Fibroblast of mammary gland (primary cell): ENCODE measurements at regions not wholly inside any gene's neighbourhood (a gene's known extent, or its start where the extent isn't known, plus 50 kb on each side); places are given as distances from the start of the nearest gene placed in this dataset.

ENCODE experiments used
- DNase-seq: peaks from one replicate; pipeline ENCODE4 v3.0.0-alpha.2; 2010; ENCODE audit warnings: low read depth
- H3K4me3 ChIP-seq: 2 replicates; pipeline ENCODE4 v1.5.1; 2011; ENCODE audit warnings: low read depth, mild to moderate bottlenecking, low read length, moderate library complexity; ENCODE audit not compliant: control insufficient read depth
- CTCF ChIP-seq: conservative IDR thresholded peaks from 2 replicates; pipeline ENCODE4 v1.5.1; 2011; ENCODE audit warnings: low read depth, low read length, inconsistent platforms; ENCODE audit not compliant: control insufficient read depth, insufficient read depth

GRCh38 chr5:152501294-152501693, 96.2 kb upstream of the NMUR2 start:
- DNase-seq: no peak
- no peak for TF ChIP-seq CTCF

DNA sequence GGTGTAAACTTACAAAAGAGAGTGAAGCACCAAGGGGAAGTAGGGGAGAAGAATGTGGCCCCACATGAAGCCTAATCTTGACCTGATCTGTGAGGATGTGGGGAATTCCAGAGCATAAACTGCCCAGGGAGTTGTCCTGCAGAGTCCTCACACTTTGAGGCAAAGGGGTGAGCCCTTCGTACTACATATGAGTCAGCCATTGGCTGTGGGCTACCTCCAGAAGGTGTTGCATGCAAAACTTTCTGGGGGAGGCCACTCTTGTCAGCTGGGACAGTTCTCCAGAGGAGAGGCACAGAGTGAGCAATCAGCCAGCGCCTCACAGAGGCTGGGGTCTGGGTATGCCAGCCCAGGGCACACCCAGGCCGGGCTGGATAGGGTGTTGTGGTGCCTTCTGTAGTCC, 98.1 kb upstream of the NMUR2 start:
- no peak overlapping the region for H3K4me3 ChIP-seq
- TF ChIP-seq CTCF: no peak
- no peak for DNase-seq

More at GRCh38 chr5:152501294-152501693, 96.2 kb upstream of the NMUR2 start:
- H3K4me3 ChIP-seq: no peak overlapping the region

GRCh38 chr5:152505442-152506042, 100.5 kb upstream of the NMUR2 start:
- DNase-seq: peak; percentile 59
- peak; percentile 65 for TF ChIP-seq CTCF
- H3K4me3 ChIP-seq: no peak overlapping the region

GRCh38 chr5:152511120-152511519, 106.0 kb upstream of the NMUR2 start:
- no peak for TF ChIP-seq CTCF
- DNase-seq: no peak
- H3K4me3 ChIP-seq: no peak overlapping the region

- TF ChIP-seq CTCF: no peak
- no peak for DNase-seq
- no peak overlapping the region for H3K4me3 ChIP-seq
These were observed 106.6 kb upstream of the NMUR2 start for GRCh38 chr5:152511531-152512132.

- DNase-seq: peak; percentile 35
- no peak overlapping the region for H3K4me3 ChIP-seq
- TF ChIP-seq CTCF: peak; percentile 47
These were observed 109.8 kb upstream of the NMUR2 start for GRCh38 chr5:152514827-152515397.
